GM21367 (cell line): ENCODE measurements at regions not wholly inside any gene's neighbourhood (a gene's known extent, or its start where the extent isn't known, plus 50 kb on each side); places are given as distances from the start of the nearest gene placed in this dataset.

Experiments used
- ATAC-seq: cut with Tn5 transposase; IDR thresholded peaks from one replicate; pipeline ENCODE4 v1.9.1; 2021; ENCODE audit not compliant: unreplicated experiment

DNA sequence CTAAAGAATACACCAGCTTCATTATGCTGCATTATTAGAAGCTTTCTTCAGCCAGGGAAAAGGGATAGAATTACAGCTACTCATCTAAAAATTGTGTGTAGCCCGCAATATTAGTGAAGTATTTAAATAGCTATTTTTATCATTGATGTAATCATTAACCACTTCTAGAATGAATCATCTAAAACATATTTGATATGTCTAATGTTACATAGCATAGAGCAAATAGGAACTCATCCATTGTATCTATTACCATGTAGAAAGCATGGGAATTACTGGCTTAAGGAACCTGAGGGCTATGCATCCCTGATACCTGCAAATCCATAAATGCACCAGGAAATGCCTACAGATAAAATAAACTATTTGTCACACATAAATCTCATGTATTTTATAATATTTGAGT lies 54.5 kb upstream of the VGLL3 start:
- no peak for ATAC-seq

DNA sequence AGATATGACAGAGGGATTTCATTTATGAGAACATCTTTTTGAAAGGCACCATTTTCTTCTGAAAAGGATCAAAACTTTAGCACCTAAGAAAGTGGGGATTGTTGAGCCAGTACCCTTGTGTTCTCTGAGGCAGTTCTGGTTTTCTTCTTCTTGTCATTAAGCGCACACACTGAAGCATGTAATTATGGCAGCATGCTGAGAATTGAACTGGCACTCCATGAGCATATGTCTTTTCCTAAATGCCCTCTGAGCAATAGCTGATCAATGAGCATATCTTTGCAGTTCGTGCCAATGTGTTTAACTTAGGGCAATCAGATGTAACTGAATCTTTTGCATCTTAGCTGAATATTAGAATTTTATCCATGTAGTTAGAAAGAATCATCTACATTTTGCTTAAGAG lies 53.9 kb upstream of the VGLL3 start:
- no peak for ATAC-seq

DNA sequence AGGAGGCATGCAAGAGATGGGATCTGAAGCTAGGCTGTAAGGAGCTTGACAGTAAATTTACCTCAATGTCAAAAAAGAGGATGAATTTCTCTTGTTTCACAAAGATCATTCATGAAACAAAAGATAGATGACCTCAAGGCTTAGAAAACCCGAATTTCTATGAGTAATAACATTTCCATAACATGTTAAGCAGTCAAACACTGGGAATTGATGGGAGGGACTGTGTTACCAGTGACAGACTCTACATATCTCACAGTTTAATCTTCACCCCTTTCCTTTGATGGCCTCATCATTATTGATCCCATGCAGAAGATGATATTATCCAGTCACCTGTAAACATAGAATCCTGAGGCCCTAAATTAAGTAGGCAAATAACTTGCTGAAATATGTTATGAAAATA lies 53.5 kb upstream of the VGLL3 start:
- ATAC-seq = no peak

DNA sequence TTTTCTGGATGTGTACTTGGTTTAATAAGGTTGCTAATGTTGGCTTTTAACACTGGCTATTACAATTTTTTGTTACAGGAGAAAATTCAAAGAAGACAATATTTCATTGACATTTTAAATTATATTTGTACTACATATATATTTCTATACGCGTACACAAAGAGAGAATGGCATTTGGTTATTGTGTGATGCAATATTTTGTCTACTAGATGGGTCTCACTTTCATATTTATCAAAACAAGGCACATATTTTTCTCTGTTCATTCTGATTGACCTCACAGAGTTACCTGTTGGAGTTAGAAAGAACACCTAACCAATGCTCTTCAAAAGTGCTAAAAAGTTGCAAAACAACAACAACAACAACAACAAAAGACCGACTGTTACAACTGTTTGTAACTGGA lies 50.2 kb upstream of the VGLL3 start:
- no peak for ATAC-seq
